Stimulated activated CD8-positive, alpha-beta memory T cell treated with anti-CD3 and anti-CD28 coated beads, Interleukin-7, amount 100 ng/mL, for 4 hours (primary cell): ENCODE measurements at regions not wholly inside any gene's neighbourhood (a gene's known extent, or its start where the extent isn't known, plus 50 kb on each side); places are given as distances from the start of the nearest gene placed in this dataset.

Source experiments
- DNase-seq, 2 donors: peaks; one replicate each; pipeline ENCODE4 v3.0.0-alpha.2; 2020; ENCODE audit warnings: low read depth in 2 of 2

GRCh38 chr5:89989776-89990175 lies 419.8 kb downstream of the CETN3 start:
- DNase-seq = no peak

GRCh38 chr5:89988998-89989655 lies 420.4 kb downstream of the CETN3 start:
- no peak for DNase-seq

GRCh38 chr5:89988129-89988810 lies 421.3 kb downstream of the CETN3 start:
- no peak for DNase-seq

- DNase-seq = no peak
Observed at GRCh38 chr5:89983216-89983615, 426.3 kb downstream of the CETN3 start.

DNA sequence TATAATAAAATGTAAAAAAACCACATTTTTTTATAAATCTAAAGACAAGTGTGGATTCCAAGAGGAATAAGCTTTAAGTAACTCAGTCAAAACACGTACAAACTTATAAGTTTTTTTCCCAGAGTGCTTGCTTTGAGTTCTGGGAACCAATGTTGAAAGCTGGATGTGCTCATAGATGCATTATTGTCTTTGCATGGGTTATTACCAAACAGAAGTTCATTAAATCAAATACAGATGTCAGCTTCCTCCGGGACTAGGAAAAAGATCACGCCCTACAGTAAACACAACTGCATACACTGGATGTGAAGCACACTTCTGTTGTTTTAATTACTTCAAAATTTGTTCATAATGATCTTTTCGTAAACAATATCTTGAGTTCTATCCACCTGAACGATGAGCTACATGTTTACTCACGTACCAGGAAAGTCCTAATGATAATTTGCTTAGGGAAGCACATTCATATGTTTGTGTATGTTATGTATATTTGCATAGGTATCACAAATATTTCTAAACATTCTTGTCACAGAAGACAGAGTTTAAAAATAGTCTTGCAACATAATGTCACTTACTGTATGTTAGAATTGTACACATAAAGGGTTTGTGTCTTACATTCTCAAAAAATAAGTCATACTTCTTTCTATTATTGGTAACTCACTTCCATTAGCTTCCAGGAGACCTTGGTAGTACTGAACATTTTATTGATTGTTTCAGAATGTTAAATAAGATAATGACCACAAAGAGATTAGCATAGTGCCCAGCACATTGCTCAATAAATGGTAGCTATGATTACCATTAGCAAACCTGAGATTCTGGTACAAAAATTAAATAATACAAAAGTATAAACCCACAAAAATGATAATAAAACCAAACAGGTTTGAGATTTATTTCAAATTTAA lies 427.4 kb downstream of the CETN3 start:
- DNase-seq = no peak

- DNase-seq = no peak
Observed at GRCh38 chr5:89981021-89981420, 428.5 kb downstream of the CETN3 start.

DNA sequence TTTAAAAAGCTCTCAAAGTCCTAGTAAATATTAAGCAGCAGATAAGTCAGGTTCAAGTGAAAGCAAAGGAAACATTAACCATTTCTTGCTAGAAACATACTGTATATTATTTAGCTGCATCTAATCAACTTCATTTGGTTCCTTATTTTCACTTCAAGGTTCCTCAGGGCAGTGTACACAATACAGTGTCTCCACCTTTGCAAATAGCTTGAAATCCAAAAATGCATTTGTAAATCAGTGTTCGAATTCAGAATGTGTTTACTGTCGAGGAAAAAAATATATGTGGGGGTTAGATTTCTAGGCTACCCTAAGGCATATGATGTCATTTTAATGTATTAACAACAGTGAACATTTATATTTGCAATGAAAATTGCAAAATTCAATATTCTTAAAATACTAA lies 436.0 kb downstream of the CETN3 start:
- no peak for DNase-seq

- DNase-seq = no peak
Observed at GRCh38 chr5:89972901-89973300, 436.7 kb downstream of the CETN3 start.

GRCh38 chr5:89968958-89969381 lies 440.6 kb downstream of the CETN3 start:
- DNase-seq = no peak

GRCh38 chr5:89967771-89968444 lies 441.6 kb downstream of the CETN3 start:
- no peak for DNase-seq

DNA sequence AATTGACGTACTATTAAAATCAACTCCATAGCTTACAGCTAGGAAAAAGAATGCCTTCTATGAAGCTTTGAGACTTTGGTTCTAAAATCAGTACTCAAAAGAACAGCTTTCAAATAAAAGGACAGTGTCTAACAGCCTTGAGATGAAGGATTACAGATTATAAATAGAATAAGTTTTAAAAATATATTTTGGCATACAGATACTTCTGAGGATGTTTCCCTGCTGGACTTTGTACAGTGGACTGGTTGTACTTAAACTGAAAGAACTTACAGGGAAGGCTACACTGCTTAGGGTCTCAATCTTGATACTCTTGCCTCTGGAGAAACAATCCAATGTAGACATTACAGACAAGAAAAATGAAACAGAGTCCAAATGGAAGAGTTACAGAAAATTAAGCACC lies 452.7 kb downstream of the CETN3 start:
- no peak for DNase-seq

DNA sequence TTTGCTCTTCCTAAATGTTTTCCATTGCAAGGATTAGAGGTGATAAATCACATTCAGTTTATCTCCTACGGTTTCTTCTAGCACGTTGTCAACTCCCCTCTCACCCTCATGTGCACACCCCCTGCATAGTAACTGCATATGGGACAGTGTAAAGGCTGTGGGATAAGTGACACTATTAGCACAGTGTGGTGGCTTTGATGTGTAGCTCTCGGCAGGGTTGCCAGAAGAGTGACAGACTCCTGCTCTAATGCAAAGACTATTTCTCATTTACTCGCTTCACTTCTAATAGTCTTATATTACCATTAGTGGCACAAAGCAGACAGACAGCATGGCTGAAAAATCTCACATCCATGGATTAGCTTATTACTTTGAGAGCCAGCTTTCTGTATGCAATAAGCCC lies 454.6 kb downstream of the CETN3 start:
- no peak for DNase-seq

- DNase-seq = no peak
Observed at GRCh38 chr5:89951876-89952275, 457.7 kb downstream of the CETN3 start.

DNA sequence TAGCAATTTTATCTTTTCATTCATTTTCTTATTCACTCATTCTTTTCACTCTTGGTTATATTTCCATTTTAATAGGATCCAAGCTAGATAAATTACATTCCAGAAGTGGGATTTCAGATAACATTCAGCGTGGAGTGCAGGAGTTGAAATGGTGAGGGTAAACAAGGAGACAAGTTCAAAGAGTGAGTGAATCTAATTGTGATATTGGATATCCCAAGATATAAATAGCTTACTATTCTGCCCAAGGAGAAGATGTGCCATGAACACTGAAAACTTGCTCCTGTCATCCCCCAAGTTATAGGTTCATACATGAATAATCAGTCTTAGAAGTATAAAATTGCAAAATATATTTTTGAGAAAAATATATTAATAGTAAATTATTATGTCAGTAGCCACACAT lies 459.3 kb downstream of the CETN3 start:
- no peak for DNase-seq

DNA sequence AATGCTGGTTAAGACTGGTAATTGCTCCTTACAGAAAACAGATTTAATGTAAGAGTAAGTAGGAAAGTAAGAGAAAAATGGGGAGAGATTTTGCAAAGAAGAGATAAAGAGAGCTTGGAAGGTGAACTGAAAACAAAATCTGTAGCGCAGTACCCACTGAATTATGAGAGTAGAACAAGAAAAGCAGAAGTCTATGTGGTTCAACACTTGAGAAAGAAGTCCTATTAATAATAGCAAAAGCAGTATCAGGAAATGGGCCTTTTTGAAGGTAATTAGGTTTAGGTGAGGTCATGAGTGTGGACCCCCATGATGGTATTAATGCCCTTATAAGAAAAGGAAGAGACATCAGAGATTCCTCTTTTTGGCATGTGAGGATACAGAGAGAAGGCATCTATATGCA lies 460.6 kb downstream of the CETN3 start:
- no peak for DNase-seq

- DNase-seq = no peak
Observed at GRCh38 chr5:89946916-89947315, 462.6 kb downstream of the CETN3 start.

GRCh38 chr5:89946508-89946907 lies 463.0 kb downstream of the CETN3 start:
- no peak for DNase-seq

DNA sequence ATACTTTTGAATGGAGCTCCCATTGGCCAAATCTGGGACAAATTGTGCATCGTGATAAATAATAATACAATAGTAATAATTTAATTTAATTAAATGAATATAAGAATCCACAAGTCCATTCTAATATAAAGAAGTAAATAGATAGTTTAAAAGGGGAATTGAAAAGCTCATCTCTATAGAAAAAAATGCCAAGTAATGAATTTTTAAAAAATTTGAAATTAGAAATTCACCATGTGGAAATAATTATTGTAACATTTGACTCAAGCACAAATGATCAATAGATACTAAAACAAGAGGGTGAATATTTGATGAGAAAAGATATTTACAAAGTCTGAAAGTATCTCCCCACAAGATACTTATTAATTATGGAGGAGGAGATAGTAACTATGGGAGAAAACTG lies 467.4 kb downstream of the CETN3 start:
- DNase-seq = no peak

GRCh38 chr5:89936576-89936975 lies 473.0 kb downstream of the CETN3 start:
- no peak for DNase-seq

- no peak for DNase-seq
Observed at GRCh38 chr5:89934069-89934468, 475.5 kb downstream of the CETN3 start.

DNA sequence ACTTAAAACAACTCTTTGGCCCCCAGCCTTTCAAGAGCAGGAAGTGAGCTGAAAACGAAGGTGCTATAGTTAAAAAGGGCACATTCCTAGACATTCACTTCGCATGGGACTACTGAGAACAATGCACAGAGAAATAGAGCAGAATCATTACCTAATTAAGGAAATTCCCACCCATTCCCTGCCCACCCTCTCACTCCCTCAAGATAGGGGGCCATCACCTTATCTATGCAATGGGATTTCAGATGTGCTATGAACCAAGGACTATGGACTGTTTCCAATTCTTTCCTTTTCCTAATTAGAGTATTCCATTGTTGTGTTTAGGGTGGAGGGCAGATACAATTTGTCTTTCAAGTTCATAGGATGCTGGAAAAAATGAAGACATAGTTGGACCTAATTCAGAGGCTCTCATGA lies 476.8 kb downstream of the CETN3 start:
- DNase-seq = no peak
